ENCODE measurements at regions not wholly inside any gene's neighbourhood (a gene's known extent, or its start where the extent isn't known, plus 50 kb on each side); places are given as distances from the start of the nearest gene placed in this dataset.

DNA sequence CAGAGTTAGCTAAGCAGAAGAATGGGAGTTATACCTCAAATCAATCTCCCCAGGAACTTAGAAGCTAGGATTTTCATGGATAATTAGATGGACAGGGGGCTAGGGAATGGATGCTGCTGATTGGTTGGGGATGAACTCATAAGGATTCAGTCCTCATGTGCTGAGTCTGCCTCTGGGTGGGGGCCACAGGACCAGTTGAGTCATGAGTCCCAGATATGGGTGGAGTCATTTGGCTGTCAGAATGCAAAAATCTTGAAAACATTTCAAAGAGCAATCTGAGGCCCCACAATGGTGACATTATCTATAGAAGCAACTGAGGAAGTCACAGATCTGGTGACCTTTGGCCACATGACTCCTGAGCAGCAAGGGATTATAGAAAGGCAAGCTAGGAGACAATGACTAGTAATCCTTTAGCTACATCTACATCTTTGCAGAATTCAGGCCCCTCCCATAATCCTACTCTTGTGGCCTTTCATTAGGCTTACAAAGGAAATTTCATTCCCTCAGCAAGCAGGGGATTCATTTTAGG, 82.6 kb upstream of the CCL2 start:
- Histone ChIP-seq H3K4me3 (replicated peaks in 1 of 3; ENCODE audit: insufficient read depth in 1 of 3, low read depth in 2 of 3, low read length in 3 of 3) (no peak overlapping the region), H3K9ac (ENCODE audit: insufficient read depth, low read depth, low read length) (no peak overlapping the region), H3K4me1 (ENCODE audit: insufficient read depth, low read length) (no peaks in the 10 kb centered on the region), H4K20me1 (ENCODE audit: insufficient read depth, low read length) (no peaks in the 10 kb centered on the region), H3K9me3 (ENCODE audit: low read length) (no peaks in the 10 kb centered on the region), H2AFZ (ENCODE audit: low read length) (no peak overlapping the region), H3K36me3 (replicated peaks in 1 of 2; ENCODE audit: control insufficient read depth in 1 of 2, insufficient read depth in 2 of 2, low read length in 2 of 2) (no peaks in the 10 kb centered on the region), H3K79me2 (ENCODE audit: insufficient read depth, low read length) (no peaks in the 10 kb centered on the region), H3K27ac (ENCODE audit: extremely low read length, insufficient read depth, low read length) (no peak overlapping the region), H3K4me2 (ENCODE audit: low read depth, low read length) (no peak overlapping the region), H3K27me3 (ENCODE audit: control insufficient read depth in 1 of 2, insufficient read depth in 2 of 2, low read length in 2 of 2) (no peaks in the 10 kb centered on the region; a peak in 1 of 5 replicates)
- intact Hi-C loops (cut with micrococcal nuclease; ENCODE audit: unreplicated experiment) (no loop called here), in situ Hi-C loops (cut with HindIII; ENCODE audit: extremely low pct_ligation_motif_present, low pct_unique_long_range_greater_than_20kb) (no loop called here)
- CTCF ChIA-PET (ENCODE audit: low intra/inter-chr PET ratio, low total read pairs) = interaction anchor here (2.2 kb wide), 1 partner anchor 189 kb away, joined by 9 read pairs; no protein-coding TSS in a partner anchor
- TF ChIP-seq ZNF260 (CRISPR knock-in tag; IDR thresholded peaks at IDR 0.05; ENCODE audit: borderline replicate concordance, low read depth) (no peak), PHF5A (CRISPR knock-in tag; IDR thresholded peaks at IDR 0.05; ENCODE audit: low read depth, unreplicated experiment) (no peak), ARHGAP35 (CRISPR knock-in tag; IDR thresholded peaks at IDR 0.05; ENCODE audit: borderline replicate concordance) (no peak), NFIC (IDR thresholded peaks at IDR 0.05; ENCODE audit: low read length) (no peak), RCOR2 (CRISPR knock-in tag; IDR thresholded peaks at IDR 0.05) (no peak), ZNF577 (CRISPR knock-in tag; IDR thresholded peaks at IDR 0.05; ENCODE audit: borderline replicate concordance, low read depth) (no peak)
- TF ChIP-seq, protein P1, sequence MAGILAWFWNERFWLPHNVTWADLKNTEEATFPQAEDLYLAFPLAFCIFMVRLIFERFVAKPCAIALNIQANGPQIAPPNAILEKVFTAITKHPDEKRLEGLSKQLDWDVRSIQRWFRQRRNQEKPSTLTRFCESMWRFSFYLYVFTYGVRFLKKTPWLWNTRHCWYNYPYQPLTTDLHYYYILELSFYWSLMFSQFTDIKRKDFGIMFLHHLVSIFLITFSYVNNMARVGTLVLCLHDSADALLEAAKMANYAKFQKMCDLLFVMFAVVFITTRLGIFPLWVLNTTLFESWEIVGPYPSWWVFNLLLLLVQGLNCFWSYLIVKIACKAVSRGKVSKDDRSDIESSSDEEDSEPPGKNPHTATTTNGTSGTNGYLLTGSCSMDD (CRISPR knock-in tag; IDR thresholded peaks at IDR 0.05) = no peak
- TF ChIP-seq, protein P2, sequence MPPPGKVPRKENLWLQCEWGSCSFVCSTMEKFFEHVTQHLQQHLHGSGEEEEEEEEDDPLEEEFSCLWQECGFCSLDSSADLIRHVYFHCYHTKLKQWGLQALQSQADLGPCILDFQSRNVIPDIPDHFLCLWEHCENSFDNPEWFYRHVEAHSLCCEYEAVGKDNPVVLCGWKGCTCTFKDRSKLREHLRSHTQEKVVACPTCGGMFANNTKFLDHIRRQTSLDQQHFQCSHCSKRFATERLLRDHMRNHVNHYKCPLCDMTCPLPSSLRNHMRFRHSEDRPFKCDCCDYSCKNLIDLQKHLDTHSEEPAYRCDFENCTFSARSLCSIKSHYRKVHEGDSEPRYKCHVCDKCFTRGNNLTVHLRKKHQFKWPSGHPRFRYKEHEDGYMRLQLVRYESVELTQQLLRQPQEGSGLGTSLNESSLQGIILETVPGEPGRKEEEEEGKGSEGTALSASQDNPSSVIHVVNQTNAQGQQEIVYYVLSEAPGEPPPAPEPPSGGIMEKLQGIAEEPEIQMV (CRISPR knock-in tag; IDR thresholded peaks at IDR 0.05; ENCODE audit: low read depth) = no peak
- BruUV-seq (replicated peaks) = no TSS peak
- ATAC-seq (no peak), DNase-seq (ENCODE audit: low spot score) (no peak), FAIRE-seq (no peak)
- POLR2A ChIA-PET = no interaction called here

Measured in HepG2 (cell line).